Chondrocyte (in vitro differentiated cells): ENCODE measurements at regions not wholly inside any gene's neighbourhood (a gene's known extent, or its start where the extent isn't known, plus 50 kb on each side); places are given as distances from the start of the nearest gene placed in this dataset.

Experiments
- DNase-seq: peaks from one replicate; pipeline ENCODE4 v3.0.0; 2021; ENCODE audit warnings: mixed read lengths, low spot score
- H3K27ac Mint-ChIP-seq: one replicate; pipeline ENCODE4 v1.8.0; 2021; ENCODE audit warnings: mild to moderate bottlenecking, moderate library complexity, mixed read lengths; ENCODE audit not compliant: unreplicated experiment
- H3K27me3 Mint-ChIP-seq: 2 replicates; pipeline ENCODE4 v1.8.0; 2021; ENCODE audit warnings: low read depth, mixed read lengths
- H3K36me3 Mint-ChIP-seq: 2 replicates; pipeline ENCODE4 v1.8.0; 2021; ENCODE audit warnings: low read depth, mixed read lengths
- H3K4me1 Mint-ChIP-seq: 2 replicates; pipeline ENCODE4 v1.8.0; 2021; ENCODE audit warnings: low read depth, mild to moderate bottlenecking, mixed read lengths
- H3K4me3 Mint-ChIP-seq: one replicate; pipeline ENCODE4 v1.8.0; 2021; ENCODE audit warnings: mild to moderate bottlenecking, moderate library complexity, mixed read lengths; ENCODE audit not compliant: unreplicated experiment
- H3K9me3 Mint-ChIP-seq: 2 replicates; pipeline ENCODE4 v1.8.0; 2021; ENCODE audit warnings: low read depth, mixed read lengths
- TF ChIP-seq, protein P1 (sequence below): fragments of 200-600 bp; sonication (generic); IDR thresholded peaks from 2 replicates; pipeline ENCODE4 v1.5.0; 2021; ENCODE audit warnings: antibody characterized with exemption, mild to moderate bottlenecking, moderate library complexity

DNA sequence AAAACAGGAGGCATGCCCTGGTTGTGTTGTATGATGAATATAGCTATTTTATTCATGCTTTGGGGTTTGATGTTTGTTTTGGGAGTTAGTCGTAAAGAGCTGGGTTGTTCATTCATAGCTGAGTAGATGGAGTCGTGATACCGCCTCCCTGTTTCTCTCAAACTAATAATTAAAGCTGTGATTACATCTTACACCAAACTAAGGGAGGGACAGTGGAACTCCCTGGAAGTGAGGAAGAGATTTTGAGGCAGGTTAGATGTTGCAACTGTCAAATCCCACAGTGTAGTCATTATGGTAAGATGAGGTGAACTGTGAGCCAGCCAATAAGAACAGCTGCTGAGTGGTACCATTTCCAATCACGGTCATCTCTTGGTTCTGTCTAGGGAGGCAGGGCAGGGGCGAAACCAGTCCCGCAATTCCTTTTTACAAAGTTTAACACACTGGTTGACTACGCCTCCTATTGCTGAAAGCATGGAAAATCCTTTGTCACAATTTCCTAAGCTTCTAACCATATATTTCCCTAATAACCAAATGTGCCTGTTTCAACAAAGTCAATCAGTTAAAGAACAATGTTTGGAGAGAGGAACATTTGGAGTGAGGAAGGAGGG is 207.6 kb upstream of the SERP2 start:
- Mint-ChIP-seq H3K4me1 (peaks cover 2% of the 10 kb centered on the region), H3K27ac (no peak overlapping the region), H3K4me3 (no peak overlapping the region), H3K9me3 (no peaks in the 10 kb centered on the region), H3K27me3 (no peaks in the 10 kb centered on the region), H3K36me3 (no peaks in the 10 kb centered on the region)
- TF ChIP-seq, protein P1, sequence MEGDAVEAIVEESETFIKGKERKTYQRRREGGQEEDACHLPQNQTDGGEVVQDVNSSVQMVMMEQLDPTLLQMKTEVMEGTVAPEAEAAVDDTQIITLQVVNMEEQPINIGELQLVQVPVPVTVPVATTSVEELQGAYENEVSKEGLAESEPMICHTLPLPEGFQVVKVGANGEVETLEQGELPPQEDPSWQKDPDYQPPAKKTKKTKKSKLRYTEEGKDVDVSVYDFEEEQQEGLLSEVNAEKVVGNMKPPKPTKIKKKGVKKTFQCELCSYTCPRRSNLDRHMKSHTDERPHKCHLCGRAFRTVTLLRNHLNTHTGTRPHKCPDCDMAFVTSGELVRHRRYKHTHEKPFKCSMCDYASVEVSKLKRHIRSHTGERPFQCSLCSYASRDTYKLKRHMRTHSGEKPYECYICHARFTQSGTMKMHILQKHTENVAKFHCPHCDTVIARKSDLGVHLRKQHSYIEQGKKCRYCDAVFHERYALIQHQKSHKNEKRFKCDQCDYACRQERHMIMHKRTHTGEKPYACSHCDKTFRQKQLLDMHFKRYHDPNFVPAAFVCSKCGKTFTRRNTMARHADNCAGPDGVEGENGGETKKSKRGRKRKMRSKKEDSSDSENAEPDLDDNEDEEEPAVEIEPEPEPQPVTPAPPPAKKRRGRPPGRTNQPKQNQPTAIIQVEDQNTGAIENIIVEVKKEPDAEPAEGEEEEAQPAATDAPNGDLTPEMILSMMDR, result no peak
- DNase-seq, result no peak

DNA sequence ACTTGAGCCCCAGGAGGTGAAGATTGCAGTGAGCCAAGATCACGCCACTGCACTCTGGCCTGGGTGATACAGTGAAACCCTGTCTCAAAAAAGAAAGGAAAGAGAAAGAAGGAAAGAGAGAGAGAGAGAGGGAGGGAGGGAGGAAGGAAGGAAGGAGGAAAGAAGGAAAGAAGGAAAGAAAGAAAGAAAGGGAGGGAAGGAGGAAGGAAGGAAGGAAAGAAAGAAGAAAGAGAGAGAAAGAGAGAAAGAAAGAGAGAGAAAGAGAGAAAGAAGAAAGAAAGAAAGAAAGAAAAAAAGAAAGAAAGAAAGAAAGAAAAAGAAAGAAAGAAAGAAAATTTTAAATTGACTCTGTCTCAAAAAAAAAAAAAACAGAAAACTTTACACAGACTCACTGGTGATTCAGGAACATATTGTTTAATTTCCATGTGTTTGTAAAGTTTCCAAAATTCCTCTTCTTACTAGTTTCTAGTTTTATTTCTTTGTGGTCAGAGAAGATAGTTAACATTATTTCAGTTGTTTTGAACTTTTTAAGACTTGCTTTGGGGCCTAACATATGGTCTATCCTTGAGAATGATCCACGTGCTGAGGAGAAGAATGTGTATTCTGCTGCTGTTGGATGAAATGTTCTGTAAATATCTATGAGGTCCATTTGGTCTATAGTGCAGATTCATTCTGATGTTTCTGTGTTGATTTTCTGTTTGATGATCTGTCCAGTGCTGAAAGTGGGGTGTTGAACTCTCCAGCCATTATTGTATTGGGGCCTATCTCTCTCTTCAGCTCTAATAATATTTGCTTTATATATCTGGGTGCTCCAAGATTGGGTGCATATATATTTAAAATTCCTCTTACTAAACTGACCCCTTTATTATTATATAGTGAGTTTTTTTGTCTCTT is 204.4 kb upstream of the SERP2 start:
- Mint-ChIP-seq H3K36me3 (no peaks in the 10 kb centered on the region), H3K9me3 (no peaks in the 10 kb centered on the region), H3K27ac (no peak overlapping the region), H3K27me3 (no peaks in the 10 kb centered on the region), H3K4me1 (peaks cover under 1% of the 10 kb centered on the region), H3K4me3 (no peak overlapping the region)
- TF ChIP-seq, protein P1, result no peak
- no peak for DNase-seq

DNA sequence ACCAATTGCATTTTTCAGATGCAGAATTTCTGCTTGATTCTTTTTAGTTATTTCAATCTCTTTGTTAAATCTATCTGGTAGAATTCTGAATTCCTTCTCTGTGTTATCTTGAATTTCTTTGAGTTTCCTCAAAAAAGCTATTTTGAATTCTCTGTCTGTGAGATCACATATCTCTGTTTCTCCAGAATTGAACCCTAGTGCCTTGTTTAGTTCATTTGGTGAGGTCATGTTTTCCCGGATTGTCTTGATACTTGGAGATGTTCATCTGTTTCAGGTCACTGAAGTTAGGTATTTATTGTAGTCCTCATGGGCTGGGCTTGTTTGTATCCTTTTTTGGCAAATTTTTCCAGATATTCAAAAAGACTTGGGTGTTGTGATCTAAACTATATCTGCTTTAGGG is 202.9 kb upstream of the SERP2 start:
- no peaks in the 10 kb centered on the region for H3K27me3 Mint-ChIP-seq

DNA sequence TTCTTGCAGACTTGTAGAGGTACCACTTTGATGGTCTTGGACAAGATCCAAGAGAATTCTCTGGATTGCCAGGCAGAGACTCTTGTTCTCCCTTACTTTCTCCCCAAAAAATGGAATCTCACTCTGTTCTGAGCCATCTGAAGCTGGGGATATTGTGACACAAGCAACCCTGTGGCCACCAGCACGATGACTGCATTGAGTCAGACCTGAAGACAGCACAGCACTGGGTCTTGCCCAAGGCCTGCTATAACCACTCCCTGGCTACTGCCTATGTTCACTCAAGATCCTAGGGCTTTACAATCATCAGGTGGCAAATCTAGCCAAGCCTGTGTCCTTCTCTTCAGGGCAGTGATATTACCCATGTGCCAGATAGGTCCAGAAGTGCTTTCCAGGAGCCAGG is 202.5 kb upstream of the SERP2 start:
- H3K27ac Mint-ChIP-seq, result no peak overlapping the region
- peaks cover 10% of the 10 kb centered on the region for H3K4me1 Mint-ChIP-seq
- H3K4me3 Mint-ChIP-seq, result no peak overlapping the region
- DNase-seq, result no peak
- H3K27me3 Mint-ChIP-seq, result no peaks in the 10 kb centered on the region
- no peaks in the 10 kb centered on the region for H3K36me3 Mint-ChIP-seq
- TF ChIP-seq, protein P1, result no peak
- no peaks in the 10 kb centered on the region for H3K9me3 Mint-ChIP-seq

More for the DNA sequence above, 202.9 kb upstream of the SERP2 start:
- TF ChIP-seq, protein P1, result no peak
- H3K36me3 Mint-ChIP-seq, result no peaks in the 10 kb centered on the region
- no peak overlapping the region for H3K4me3 Mint-ChIP-seq
- H3K9me3 Mint-ChIP-seq, result no peaks in the 10 kb centered on the region
- H3K4me1 Mint-ChIP-seq, result peaks cover 10% of the 10 kb centered on the region
- DNase-seq, result no peak
- no peak overlapping the region for H3K27ac Mint-ChIP-seq

DNA sequence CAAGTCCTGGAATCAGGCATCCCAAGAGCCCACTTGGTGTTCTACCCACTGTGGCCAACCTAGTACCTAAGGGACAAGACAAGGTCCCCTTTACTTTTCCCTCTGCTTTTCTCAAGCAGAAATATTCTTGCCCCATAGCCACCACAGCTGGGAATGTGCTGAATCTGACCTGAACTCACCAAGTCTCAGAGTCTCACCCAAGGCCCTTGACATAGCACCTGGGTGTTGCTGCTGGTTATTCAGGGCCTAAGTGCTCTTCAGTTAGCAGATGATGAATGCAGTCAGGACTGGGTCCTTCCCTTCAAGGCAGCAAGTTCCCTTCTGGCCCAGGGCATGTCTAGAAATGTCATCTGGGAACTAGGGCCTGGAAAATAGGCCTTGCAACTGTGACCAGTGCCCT is 201.8 kb upstream of the SERP2 start:
- Mint-ChIP-seq H3K27me3 (no peaks in the 10 kb centered on the region), H3K4me1 (peaks cover 10% of the 10 kb centered on the region), H3K4me3 (no peak overlapping the region), H3K36me3 (no peaks in the 10 kb centered on the region), H3K27ac (no peak overlapping the region), H3K9me3 (no peaks in the 10 kb centered on the region)
- no peak for DNase-seq
- TF ChIP-seq, protein P1, result no peak
